Mammary epithelial cell (primary cell): ENCODE measurements at regions not wholly inside any gene's neighbourhood (a gene's known extent, or its start where the extent isn't known, plus 50 kb on each side); places are given as distances from the start of the nearest gene placed in this dataset.

Source experiments
- EZH2 ChIP-seq: IDR thresholded peaks from 2 replicates; pipeline ENCODE4 v1.6.1; 2012; ENCODE audit warnings: low read length, inconsistent platforms, borderline replicate concordance
- TF ChIP-seq, protein P1 (sequence below), 2 donors: IDR thresholded peaks in 1 of 2; conservative IDR thresholded peaks in 1 of 2; 2 replicates each; pipeline ENCODE4 v1.5.1; 2011 to 2012; ENCODE audit warnings: inconsistent platforms in 2 of 2, low read length in 2 of 2, mild to moderate bottlenecking in 2 of 2, control low read depth in 1 of 2, low read depth in 1 of 2; ENCODE audit not compliant: insufficient read depth in 1 of 2; ENCODE audit errors: extremely low read depth in 1 of 2

DNA sequence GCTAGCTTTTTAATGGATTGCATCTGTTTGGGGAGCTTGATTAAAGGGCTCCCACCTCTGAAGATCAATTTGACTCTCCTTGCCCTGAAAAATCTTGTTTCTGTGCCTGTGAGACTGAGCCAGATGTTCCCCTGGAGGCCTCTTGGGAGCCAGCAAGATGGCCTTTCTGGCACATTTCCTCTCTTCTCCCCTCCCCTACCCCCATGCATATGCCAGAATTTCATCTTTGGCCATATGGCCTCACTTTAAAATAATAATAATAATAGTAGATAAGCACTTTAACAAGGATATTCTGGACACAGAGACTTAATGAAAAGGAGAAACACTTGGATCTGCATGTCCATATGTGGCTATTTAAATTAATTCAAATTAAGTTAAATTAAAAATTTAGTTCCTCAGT, 144.1 kb upstream of the CES5A start:
- TF ChIP-seq, protein P1, sequence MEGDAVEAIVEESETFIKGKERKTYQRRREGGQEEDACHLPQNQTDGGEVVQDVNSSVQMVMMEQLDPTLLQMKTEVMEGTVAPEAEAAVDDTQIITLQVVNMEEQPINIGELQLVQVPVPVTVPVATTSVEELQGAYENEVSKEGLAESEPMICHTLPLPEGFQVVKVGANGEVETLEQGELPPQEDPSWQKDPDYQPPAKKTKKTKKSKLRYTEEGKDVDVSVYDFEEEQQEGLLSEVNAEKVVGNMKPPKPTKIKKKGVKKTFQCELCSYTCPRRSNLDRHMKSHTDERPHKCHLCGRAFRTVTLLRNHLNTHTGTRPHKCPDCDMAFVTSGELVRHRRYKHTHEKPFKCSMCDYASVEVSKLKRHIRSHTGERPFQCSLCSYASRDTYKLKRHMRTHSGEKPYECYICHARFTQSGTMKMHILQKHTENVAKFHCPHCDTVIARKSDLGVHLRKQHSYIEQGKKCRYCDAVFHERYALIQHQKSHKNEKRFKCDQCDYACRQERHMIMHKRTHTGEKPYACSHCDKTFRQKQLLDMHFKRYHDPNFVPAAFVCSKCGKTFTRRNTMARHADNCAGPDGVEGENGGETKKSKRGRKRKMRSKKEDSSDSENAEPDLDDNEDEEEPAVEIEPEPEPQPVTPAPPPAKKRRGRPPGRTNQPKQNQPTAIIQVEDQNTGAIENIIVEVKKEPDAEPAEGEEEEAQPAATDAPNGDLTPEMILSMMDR (conservative IDR thresholded peaks at IDR 0.05 in 1 of 2, IDR thresholded peaks at IDR 0.05 in 1 of 2; ENCODE audit: extremely low read depth in 1 of 2, insufficient read depth in 1 of 2, low read depth in 1 of 2, low read length in 2 of 2): no peak
- TF ChIP-seq EZH2: no peak
